GM21576 (cell line): ENCODE measurements at regions not wholly inside any gene's neighbourhood (a gene's known extent, or its start where the extent isn't known, plus 50 kb on each side); places are given as distances from the start of the nearest gene placed in this dataset.

ENCODE experiments used
- ATAC-seq: cut with Tn5 transposase; IDR thresholded peaks from one replicate; pipeline ENCODE4 v1.9.1; 2021; ENCODE audit warnings: mild to moderate bottlenecking, moderate library complexity; ENCODE audit not compliant: unreplicated experiment

- no peak for ATAC-seq
Measured at GRCh38 chr10:128418819-128419218, 292.6 kb upstream of the MKI67 start.

DNA sequence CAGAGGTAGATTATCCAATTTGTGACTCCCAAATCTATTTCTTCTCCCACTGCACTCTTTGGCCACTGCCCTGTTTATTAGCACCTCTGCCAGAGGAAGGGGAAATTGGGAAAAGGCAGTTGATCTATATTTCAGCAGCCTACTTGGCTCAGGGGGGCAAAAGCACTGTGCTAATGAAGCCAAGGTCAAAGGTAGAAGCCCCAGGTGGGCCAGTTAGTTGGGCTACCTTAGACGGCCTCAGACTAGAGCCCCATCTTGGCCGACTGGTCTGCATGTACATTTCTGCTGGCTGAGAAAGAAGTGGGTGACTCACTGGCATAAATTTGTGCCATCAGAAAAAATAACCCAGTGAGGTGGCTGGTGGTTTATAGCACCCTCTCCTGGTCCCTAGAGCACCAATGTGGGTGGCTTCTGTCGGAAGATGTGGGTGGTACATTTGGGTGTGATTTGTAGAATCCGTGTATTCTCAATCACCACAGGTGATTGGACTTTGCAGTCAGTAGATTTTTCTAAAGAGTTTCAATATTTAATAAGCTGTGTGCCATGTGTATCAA is 293.3 kb upstream of the MKI67 start:
- ATAC-seq: no peak

GRCh38 chr10:128420623-128421022 is 294.4 kb upstream of the MKI67 start:
- ATAC-seq: no peak

DNA sequence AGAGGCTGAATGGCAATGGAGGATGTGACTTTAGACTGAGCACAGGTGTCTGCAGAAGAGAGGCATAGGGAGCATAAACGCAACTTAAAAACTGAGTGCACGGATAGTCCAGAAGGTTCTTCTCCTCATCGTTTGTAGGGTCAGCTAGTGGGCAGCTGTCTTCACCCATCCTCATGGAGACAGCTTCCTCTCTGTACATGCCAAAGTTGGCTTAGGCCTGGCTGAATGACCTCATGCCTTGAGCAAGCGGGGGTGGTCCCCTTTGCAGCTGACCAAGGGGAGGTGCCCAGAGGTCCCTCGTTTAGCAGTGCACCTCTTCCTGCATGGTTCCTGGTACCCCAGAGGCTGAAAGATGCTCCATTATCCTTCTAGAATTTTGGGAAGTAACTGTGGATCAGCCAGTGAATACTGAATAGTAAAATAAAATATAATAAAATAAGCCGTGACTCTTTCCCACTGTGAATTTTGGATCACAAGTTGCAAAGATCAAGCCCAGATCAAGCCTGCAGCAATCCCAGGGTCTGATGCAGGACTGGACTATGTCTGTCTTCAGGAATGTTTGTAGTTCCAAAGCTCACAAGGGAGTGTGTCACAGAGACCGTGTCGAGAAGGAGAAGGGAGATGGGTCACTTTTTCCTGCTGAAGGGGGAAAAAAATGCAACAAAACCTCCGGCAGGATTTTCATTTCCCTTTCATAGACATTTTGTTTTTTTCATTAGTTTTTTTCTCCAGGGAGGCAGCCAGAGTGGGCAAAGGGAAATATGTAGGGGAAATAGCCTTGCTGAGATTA is 295.3 kb upstream of the MKI67 start:
- ATAC-seq: no peak

DNA sequence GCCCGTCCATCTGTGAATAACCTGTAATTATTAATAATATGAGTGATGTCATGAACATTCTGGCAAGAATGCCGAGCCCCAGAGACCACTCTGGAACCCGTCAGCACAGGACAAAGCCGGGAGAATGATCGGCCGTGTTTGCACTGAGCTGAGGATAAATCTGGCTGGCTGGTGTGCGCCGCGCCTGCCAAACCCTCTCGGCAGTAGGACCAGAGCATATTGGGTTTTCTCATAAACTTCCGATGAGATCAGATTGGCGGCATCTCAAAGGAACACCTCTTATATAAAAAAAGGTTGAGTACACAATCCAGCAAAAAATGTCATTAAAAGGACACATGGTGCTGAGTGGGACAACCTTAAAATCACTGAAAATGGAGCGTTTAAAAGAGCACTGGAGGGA is 296.0 kb upstream of the MKI67 start:
- ATAC-seq: no peak

DNA sequence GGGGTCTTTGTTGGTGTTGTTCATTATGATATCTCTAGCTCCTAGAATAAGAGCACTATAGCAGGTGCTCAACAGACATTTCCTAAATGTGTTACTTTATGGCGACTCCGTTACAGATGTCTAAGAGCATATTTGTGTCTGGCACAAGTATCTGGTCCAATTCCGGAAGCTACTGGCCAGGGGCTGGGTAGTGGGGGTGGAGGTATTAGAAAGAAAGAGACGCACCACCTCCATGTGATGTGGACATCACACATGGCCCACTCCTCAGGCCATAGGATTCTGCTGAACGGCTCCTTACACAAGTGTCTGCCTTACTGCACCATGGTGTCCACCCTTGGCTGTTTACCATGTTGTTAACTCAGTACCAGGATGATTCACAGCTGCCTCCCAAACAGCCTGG is 296.8 kb upstream of the MKI67 start:
- no peak for ATAC-seq

DNA sequence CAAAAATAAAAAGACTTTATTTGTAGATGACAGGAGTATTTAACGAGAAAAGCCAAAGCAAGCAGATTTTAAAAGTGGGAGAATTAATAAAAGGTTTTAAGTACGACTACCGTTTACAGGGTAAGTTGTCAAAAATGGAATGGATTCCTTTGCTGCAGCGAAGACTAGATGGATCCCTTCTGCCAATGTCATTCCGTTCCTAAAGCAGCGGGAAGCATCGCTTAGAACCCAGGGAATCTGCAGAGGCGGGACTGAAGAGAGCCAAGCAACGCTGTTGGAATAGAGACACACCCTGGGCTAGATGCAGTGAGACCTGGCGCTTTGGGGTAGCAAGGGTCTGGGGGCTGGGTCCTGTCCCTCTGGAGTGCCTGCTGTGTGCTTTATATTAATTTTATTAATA is 303.1 kb upstream of the MKI67 start:
- no peak for ATAC-seq

DNA sequence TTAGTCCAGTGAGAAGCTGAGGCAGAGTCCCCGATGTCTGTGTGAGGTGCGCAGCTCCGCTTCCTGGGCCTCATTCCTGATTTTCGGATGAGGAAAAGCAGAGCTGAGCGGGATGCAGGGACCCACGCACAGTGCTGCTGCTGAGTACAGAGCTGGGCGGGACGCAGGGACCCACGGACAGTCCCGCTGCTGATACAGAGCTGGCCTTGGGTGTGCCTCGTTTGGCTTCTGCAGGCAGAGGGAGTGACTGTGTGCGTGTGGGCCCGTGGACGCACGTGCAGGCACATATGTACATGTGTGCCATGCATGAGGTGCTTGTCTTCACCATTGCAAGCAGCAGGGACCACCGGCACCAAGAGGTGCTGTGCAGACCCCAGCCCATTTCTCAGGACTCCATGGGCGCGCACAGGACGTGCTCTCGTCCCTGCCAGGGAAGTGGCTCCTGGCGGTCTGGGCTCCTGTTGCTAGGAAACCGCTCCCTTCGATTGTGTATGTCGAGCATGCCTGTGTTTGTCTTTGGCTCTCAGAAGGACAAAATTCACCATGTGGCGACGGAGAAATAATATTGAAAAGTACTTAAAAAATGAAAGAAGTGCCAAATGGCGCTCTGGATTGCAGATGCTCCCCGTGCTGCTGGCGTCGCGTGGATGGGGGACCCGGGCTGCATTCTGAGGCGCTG is 303.8 kb upstream of the MKI67 start:
- no peak for ATAC-seq

DNA sequence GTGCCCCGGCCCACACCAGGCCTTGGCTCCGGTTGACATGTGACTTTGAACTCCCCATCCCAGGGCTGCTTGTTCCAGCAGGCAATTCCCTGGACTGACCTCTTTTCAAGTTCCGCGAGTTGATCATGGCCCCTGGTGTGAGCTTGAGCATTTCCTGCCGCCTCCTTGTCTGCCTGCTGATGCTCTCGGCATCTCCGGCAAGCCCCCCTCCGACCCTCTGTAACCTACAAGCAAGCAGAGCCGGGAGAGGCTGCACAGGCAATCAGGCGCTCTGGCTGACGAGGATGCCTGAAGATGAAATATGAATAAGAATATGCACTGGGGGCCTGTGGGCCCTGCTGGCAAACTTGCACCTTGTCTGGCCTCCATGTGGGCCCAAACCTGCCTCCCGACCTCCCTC is 304.9 kb upstream of the MKI67 start:
- no peak for ATAC-seq

DNA sequence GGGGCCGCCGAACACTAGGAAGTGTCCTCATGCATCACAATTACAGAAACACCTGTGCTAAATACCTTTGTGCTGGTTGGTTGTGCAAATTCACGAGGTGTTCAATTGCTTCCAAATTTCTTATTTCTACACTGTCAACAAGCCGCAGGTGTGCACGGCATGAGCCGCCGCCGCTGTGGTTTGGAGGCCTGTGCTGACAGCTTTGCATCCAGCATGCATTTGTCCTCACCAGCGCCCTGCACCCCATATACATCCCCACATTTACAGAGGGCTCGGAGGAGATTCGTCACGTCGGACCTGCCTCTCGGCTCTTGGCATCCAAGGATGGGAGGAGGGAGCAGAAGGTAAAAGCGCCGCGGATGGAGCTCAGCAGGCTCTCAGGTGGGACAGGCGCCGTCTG is 305.3 kb upstream of the MKI67 start:
- ATAC-seq: no peak

DNA sequence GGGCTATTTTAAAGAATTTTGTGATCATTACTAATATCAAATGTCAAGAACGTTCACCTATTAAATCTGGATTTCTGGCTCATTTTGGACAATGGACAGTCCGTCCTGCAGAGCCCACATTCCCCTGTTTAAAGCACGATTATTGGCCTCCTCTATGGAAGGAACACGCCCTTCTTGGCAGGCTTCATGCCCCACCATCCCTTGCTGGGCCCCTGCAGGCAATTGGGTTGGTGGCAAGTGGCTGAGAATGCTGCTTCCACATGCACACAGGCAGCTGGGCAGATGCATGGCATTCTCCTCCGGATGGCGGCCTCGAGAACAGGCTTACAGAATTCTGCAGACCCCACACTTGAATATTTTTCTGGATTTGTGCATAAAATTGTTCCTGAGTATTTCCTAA is 305.8 kb upstream of the MKI67 start:
- ATAC-seq: no peak

- no peak for ATAC-seq
Measured at GRCh38 chr10:128432423-128432822, 306.2 kb upstream of the MKI67 start.

DNA sequence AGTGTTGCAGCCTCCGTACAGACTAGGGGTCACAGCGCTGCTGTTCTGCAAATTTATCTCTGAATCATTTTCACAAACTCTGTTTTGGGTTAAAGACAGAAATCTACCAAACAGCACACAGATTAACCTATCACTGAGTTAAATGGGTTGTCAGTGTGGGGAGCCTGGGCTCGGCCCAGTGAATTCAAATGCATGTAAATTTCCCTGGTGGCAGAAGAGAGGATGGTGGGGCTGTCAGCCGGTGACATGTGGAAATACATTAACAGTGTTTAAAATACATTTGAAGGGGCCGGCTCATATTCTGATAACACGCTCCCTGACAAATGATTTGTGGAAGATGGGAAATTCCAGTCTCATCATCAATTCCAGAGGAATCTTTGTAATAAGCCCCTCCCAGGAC is 309.6 kb upstream of the MKI67 start:
- no peak for ATAC-seq

DNA sequence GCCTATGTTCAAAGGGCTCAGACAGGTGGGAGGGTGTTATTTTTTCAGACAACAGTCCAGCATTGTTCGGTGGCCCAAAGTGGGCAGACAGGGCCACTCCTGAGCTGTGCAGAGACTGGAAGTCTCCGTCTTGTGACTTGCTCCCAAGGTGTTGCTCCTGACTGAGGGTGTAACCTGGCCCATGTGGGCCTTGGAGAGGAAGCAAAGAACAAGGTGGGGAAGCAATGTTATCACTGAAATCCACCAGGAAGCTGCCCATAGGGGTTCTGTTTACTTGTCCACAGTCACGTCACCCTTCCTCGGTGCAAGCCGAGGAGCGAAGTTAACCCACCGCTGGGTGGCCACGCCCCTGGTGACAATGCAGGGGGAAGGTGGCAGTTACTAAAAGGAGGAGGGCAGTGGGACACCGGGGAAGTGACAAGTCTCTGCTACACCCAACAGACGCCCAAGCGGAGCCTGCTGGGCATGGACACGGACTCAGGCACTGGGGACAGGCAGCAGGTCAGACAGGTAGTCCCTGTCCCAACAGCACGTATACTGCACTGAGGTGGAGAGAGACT is 311.6 kb upstream of the MKI67 start:
- no peak for ATAC-seq

- no peak for ATAC-seq
Measured at GRCh38 chr10:128438417-128439063, 312.3 kb upstream of the MKI67 start.

- no peak for ATAC-seq
Measured at GRCh38 chr10:128440513-128441160, 314.4 kb upstream of the MKI67 start.

- no peak for ATAC-seq
Measured at GRCh38 chr10:128443925-128444518, 317.8 kb upstream of the MKI67 start.

DNA sequence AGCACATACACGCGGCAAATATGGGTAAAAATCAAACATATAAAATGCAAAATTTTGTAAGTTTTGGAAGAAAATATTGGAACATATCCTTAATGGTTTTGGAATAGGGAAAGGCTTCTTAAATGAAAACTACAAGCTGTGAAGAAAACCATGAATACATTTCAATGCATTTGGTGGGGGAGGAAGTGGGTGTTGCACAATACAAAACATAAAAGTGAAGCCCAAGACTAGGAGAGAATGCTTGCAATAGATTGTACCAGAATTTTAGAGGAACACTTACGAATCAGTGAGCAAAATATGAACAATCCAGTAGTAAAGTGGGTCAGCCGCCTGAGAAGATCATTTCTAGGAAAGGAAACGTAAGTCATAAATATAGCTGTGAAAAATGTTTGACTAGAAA is 322.6 kb upstream of the MKI67 start:
- ATAC-seq: no peak

- no peak for ATAC-seq
Measured at GRCh38 chr10:128451879-128452278, 325.7 kb upstream of the MKI67 start.

DNA sequence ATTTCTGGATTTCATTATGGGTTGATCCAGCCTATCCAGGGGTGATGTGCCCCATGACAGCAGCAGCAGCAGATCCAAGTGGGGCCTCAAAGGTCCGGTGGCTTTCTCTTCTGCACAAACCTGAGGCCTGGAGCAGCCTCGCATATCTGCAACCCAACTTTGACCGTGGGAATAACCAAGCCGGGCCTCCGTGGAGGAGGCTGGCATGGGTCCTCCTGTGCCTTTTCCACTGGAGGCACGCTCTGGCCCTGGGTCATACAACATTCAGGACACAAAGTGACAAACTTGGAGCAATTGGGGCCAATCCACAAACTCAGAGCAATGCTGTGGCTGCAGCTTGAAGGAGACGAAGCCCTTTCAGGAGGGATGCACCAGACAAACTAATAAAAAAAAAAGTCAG is 330.0 kb upstream of the MKI67 start:
- no peak for ATAC-seq

- no peak for ATAC-seq
Measured at GRCh38 chr10:128457136-128457535, 330.9 kb upstream of the MKI67 start.
